GM12878 (cell line): ENCODE measurements at regions not wholly inside any gene's neighbourhood (a gene's known extent, or its start where the extent isn't known, plus 50 kb on each side); places are given as distances from the start of the nearest gene placed in this dataset.
"Not testable (repeated sequence)": the region's sequence is repeated elsewhere in the genome, so short reads cannot be mapped to it uniquely, and the experiment has no call there.

Source experiments
- ATAC-seq: fragments of 200-7000 bp; cut with Tn5 transposase; 3 replicates; pipeline ENCODE4 v1.9.1; 2020; ENCODE audit warnings: mild to moderate bottlenecking, moderate library complexity
- BruUV-seq: library from RNA; stranded (reverse); fragments of 400-500 nt; replicated peaks from 2 replicates; lab custom pipeline; 2021; lab: Mats Ljungman, UMichigan
- CTCF ChIA-PET: fragments of 300-600 bp; sonication (Branson Sonifier 250); formaldehyde crosslinking; extraction: SDS; loops from one replicate; lab custom pipeline; 2021; ENCODE audit warnings: inconsistent platforms; lab: Yijun Ruan, JAX
- POLR2A ChIA-PET: fragments of 350-600 bp; formaldehyde crosslinking; extraction: SDS; loops from one replicate; lab custom pipeline; 2021; ENCODE audit warnings: inconsistent platforms; lab: Charles Lee
- RAD21 ChIA-PET: fragments of 300-600 bp; sonication (Branson Sonifier 250); formaldehyde crosslinking; loops from one replicate; lab custom pipeline; 2023; ENCODE audit warnings: antibody characterized with exemption; ENCODE audit not compliant: unreplicated experiment; lab: Charles Lee
- SMC1A ChIA-PET: fragments of 300-600 bp; sonication (Branson Sonifier 250); formaldehyde crosslinking; loops from one replicate; lab custom pipeline; 2023; ENCODE audit not compliant: unreplicated experiment, uncharacterized antibody; lab: Charles Lee
- DNase-seq: peaks from one replicate; pipeline ENCODE4 v3.0.0-alpha.2; 2011; ENCODE audit warnings: low read depth, low spot score
- FAIRE-seq: peaks from 3 replicates; lab custom pipeline; 2011; peaks lifted over from hg19 to GRCh38; lab: Jason Lieb, UNC
- H2AFZ ChIP-seq: 2 replicates; pipeline ENCODE4 v1.6.0; 2011; ENCODE audit warnings: low read depth, low read length, control low read depth; ENCODE audit not compliant: control insufficient read depth
- H3K27ac ChIP-seq: 2 replicates; pipeline ENCODE4 v1.5.1; 2011; ENCODE audit warnings: control low read depth; ENCODE audit not compliant: control insufficient read depth, insufficient read depth
- H3K27me3 ChIP-seq, 2 experiments: replicated peaks in 1 of 2; 2 replicates each; pipeline versions ENCODE4 v1.6.0 to v1.6.1; 2011; ENCODE audit warnings: low read length in 1 of 2; ENCODE audit not compliant: control insufficient read depth in 2 of 2, insufficient read depth in 2 of 2
- H3K36me3 ChIP-seq, 2 experiments: 2 replicates each; pipeline ENCODE4 v1.5.1; 2011; ENCODE audit warnings: low read length in 1 of 2; ENCODE audit not compliant: control insufficient read depth in 2 of 2, insufficient read depth in 2 of 2
- H3K4me1 ChIP-seq: 2 replicates; pipeline ENCODE4 v1.6.1; 2011; ENCODE audit warnings: mild to moderate bottlenecking, low read length, moderate library complexity, mixed read lengths; ENCODE audit not compliant: control insufficient read depth, insufficient read depth
- H3K4me2 ChIP-seq: 2 replicates; pipeline ENCODE4 v1.6.0; 2011; ENCODE audit warnings: control low read depth; ENCODE audit not compliant: control insufficient read depth, insufficient read depth
- H3K4me3 ChIP-seq: fragments of 200-600 bp; sonication (generic); 2 replicates; pipeline ENCODE4 v1.5.1; 2016
- H3K79me2 ChIP-seq: 2 replicates; pipeline ENCODE4 v1.6.0; 2011; ENCODE audit warnings: low read length; ENCODE audit not compliant: control insufficient read depth, insufficient read depth
- H3K9ac ChIP-seq: 2 replicates; pipeline ENCODE4 v1.8.0; 2011; ENCODE audit warnings: low read length, control low read depth, mixed read lengths; ENCODE audit not compliant: control insufficient read depth, insufficient read depth
- H3K9me3 ChIP-seq: replicated peaks from 3 replicates; pipeline ENCODE4 v1.5.1; 2011; ENCODE audit warnings: mild to moderate bottlenecking, low read length; ENCODE audit not compliant: control insufficient read depth, insufficient read depth
- H4K20me1 ChIP-seq: 2 replicates; pipeline ENCODE4 v1.6.0; 2011; ENCODE audit not compliant: control insufficient read depth, insufficient read depth
- MEF2A ChIP-seq: IDR thresholded peaks from 2 replicates; pipeline ENCODE4 v1.6.1; 2011; ENCODE audit warnings: low read depth, mild to moderate bottlenecking, low read length, moderate library complexity; ENCODE audit not compliant: insufficient read depth
- RB1 ChIP-seq: fragments of 450-650 bp; formaldehyde crosslinking; IDR thresholded peaks from 2 replicates; pipeline ENCODE4 v1.6.1; 2017; ENCODE audit warnings: mild to moderate bottlenecking, borderline replicate concordance
- WRNIP1 ChIP-seq: IDR thresholded peaks from 2 replicates; pipeline ENCODE4 v1.6.1; 2011; ENCODE audit warnings: low read depth, low read length, improper control_type of control experiment, borderline replicate concordance
- WGBS: methylation state at CpG from one replicate; pipeline ENCODE4 v1.1.6; 2016; ENCODE audit warnings: low lambda C conversion rate; ENCODE audit not compliant: insufficient replicate concordance, insufficient coverage; ENCODE audit errors: missing lambda C conversion rate; 5-methylcytosine and 5-hydroxymethylcytosine counted together
- in situ Hi-C: fragments of 300-500 bp; cut with MboI; formaldehyde crosslinking; loops from 9 replicates; pipeline ENCODE4 v1.14.3; 2018; ENCODE audit warnings: mixed read lengths
- intact Hi-C: fragments of 100-400 bp; cut with micrococcal nuclease; formaldehyde crosslinking; loops from one replicate; pipeline ENCODE4 v1.14.2; 2022; ENCODE audit not compliant: unreplicated experiment
- TF ChIP-seq, protein P1 (sequence below): IDR thresholded peaks from 2 replicates; pipeline ENCODE4 v1.6.1; 2012; ENCODE audit warnings: low read depth, low read length, improper control_type of control experiment

DNA sequence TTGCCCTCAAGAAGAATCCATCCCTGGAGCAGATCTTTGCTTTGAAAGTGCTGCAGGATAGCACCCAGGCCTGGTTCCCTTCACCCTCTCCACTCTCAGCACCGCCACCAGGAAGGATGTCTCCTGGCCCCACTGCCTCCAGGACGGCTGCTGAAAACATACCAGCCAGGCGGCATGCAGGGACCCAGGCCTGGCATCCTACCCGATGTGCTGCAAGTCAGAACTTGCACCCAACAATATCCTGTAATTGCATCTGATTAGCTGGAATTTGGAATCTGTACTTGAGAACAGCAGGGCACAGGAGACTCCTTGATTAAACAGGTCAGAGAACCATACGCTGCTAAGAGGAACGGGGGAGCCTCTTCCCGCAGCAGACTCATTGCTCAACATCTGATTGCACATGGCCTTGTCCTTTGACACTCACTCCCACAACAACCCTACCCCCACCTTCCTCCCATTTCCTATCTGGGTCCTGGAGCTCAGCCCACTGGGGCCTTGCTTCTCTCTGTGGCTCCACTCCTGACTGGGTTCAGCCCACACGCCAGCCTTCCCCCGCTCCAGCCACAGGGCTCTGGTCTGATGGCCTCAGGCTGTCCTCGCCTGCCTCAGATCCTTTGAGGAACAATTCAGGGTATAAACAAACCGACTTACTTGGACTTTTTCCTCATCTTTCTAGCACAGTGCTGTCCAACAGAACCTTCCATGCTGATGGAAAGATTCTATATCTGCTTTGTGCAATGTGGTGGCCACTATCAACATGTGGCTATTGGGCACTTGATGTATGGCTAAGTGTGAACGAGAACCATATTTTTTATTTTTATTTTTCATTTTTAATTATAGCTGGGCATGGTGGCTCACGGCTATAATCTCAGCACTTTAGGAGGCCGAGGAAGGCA, 78.0 kb downstream of the FGD2 start (continued):
- TF ChIP-seq, protein P1, sequence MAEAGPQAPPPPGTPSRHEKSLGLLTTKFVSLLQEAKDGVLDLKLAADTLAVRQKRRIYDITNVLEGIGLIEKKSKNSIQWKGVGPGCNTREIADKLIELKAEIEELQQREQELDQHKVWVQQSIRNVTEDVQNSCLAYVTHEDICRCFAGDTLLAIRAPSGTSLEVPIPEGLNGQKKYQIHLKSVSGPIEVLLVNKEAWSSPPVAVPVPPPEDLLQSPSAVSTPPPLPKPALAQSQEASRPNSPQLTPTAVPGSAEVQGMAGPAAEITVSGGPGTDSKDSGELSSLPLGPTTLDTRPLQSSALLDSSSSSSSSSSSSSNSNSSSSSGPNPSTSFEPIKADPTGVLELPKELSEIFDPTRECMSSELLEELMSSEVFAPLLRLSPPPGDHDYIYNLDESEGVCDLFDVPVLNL, result no peak
- TF ChIP-seq MEF2A (no peak), WRNIP1 (no peak), RB1 (no peak)

DNA sequence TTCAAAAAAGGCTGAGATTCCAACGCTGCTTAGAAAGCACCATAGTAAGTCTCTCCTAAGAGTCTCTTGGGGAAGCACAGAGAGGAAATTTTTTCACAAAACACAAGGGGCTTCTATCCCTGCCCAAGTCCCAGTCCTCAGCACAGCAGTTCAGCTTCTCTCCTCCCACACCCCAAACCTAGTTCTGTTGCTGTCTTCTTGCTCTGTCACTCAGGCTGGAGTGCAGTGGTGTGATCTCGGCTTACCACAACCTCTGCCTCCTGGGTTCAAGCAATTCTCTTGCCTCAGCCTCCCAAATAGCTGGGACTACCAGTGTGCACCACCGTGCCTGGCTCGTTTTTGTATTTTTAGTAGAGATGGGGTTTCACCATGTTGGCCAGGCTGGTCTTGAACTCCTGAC, 79.2 kb downstream of the FGD2 start:
- not testable (repeated sequence) for H3K4me1 ChIP-seq

More for the DNA sequence above, 79.2 kb downstream of the FGD2 start:
- H3K4me2 ChIP-seq, intact Hi-C loops, H4K20me1 ChIP-seq, H3K27me3 ChIP-seq, H3K9me3 ChIP-seq, DNase-seq, ATAC-seq, H3K36me3 ChIP-seq, FAIRE-seq, H3K27ac ChIP-seq, BruUV-seq, in situ Hi-C loops, H3K4me3 ChIP-seq, H2AFZ ChIP-seq, H3K79me2 ChIP-seq, RAD21 ChIA-PET, POLR2A ChIA-PET, H3K9ac ChIP-seq: not testable (repeated sequence)
- ChIA-PET CTCF (interaction anchor here (1.5 kb wide), 2 partner anchors 87 to 125 kb away, joined by 3 to 6 read pairs; no protein-coding TSS in a partner anchor), SMC1A (interaction anchor here (1.9 kb wide), 1 partner anchor 14 kb away, joined by 3 read pairs; no protein-coding TSS in a partner anchor)
- WGBS, result 39% methylated on average over 4 of the region's 4 CpGs
